Keratinocyte (primary cell): ENCODE measurements at regions not wholly inside any gene's neighbourhood (a gene's known extent, or its start where the extent isn't known, plus 50 kb on each side); places are given as distances from the start of the nearest gene placed in this dataset.
"Not testable (repeated sequence)": the region's sequence is repeated elsewhere in the genome, so short reads cannot be mapped to it uniquely, and the experiment has no call there.

Experiments
- DNase-seq: peaks from one replicate; pipeline ENCODE4 v3.0.0-alpha.2; 2011; ENCODE audit warnings: low read depth, missing footprints, low spot score
- FAIRE-seq: peaks from 2 replicates; lab custom pipeline; 2011; peaks lifted over from hg19 to GRCh38; lab: Jason Lieb, UNC
- H2AFZ ChIP-seq: 2 replicates; pipeline ENCODE4 v1.6.0; 2012; ENCODE audit warnings: low read length, control low read depth, inconsistent platforms; ENCODE audit not compliant: control insufficient read depth
- H3K27ac ChIP-seq: 2 replicates; pipeline ENCODE4 v1.5.1; 2011; ENCODE audit warnings: low read length; ENCODE audit not compliant: control insufficient read depth, insufficient read depth
- H3K27me3 ChIP-seq: 3 replicates; pipeline ENCODE4 v1.6.0; 2011; ENCODE audit warnings: low read length; ENCODE audit not compliant: control insufficient read depth, insufficient read depth; ENCODE audit errors: extremely low read depth
- H3K36me3 ChIP-seq, 2 experiments: 2 replicates in 1 of 2; 3 replicates in 1 of 2; pipeline ENCODE4 v1.5.1; 2011; ENCODE audit warnings: low read length in 2 of 2, mild to moderate bottlenecking in 1 of 2; ENCODE audit not compliant: control insufficient read depth in 2 of 2, insufficient read depth in 2 of 2; ENCODE audit errors: extremely low read depth in 1 of 2
- H3K4me1 ChIP-seq: 3 replicates; pipeline ENCODE4 v1.5.1; 2011; ENCODE audit warnings: low read length; ENCODE audit not compliant: control insufficient read depth, insufficient read depth; ENCODE audit errors: extremely low read depth
- H3K4me2 ChIP-seq: 3 replicates; pipeline ENCODE4 v1.6.0; 2011; ENCODE audit warnings: low read depth, low read length; ENCODE audit not compliant: control insufficient read depth, insufficient read depth; ENCODE audit errors: extremely low read depth
- H3K4me3 ChIP-seq, 3 experiments: fragments of 200-600 bp in 1 of 3; sonication (generic) in 1 of 3; 2 replicates in 2 of 3; 3 replicates in 1 of 3; pipeline ENCODE4 v1.5.1; 2011 to 2016; ENCODE audit warnings: low read length in 3 of 3, mild to moderate bottlenecking in 3 of 3, control low read depth in 2 of 3, inconsistent platforms in 1 of 3, low read depth in 1 of 3, mixed read lengths in 1 of 3, mixed run types in 1 of 3, moderate library complexity in 1 of 3; ENCODE audit not compliant: control insufficient read depth in 2 of 3, insufficient read depth in 2 of 3; ENCODE audit errors: extremely low read depth in 1 of 3
- H3K79me2 ChIP-seq: 2 replicates; pipeline ENCODE4 v1.6.0; 2012; ENCODE audit warnings: low read length; ENCODE audit not compliant: control insufficient read depth, insufficient read depth
- H3K9ac ChIP-seq: 3 replicates; pipeline ENCODE4 v1.6.0; 2011; ENCODE audit warnings: low read length; ENCODE audit not compliant: control insufficient read depth, insufficient read depth; ENCODE audit errors: extremely low read depth
- H3K9me1 ChIP-seq: 3 replicates; pipeline ENCODE4 v1.6.0; 2011; ENCODE audit warnings: low read length; ENCODE audit not compliant: control insufficient read depth, insufficient read depth; ENCODE audit errors: extremely low read depth
- H3K9me3 ChIP-seq: 2 replicates; pipeline ENCODE4 v1.5.1; 2012; ENCODE audit warnings: low read depth, low read length; ENCODE audit not compliant: control insufficient read depth
- H4K20me1 ChIP-seq: 3 replicates; pipeline ENCODE4 v1.6.0; 2011; ENCODE audit warnings: low read length; ENCODE audit not compliant: control insufficient read depth, insufficient read depth; ENCODE audit errors: extremely low read depth
- EZH2 ChIP-seq: IDR thresholded peaks from one replicate; pipeline ENCODE4 v1.6.1; 2012; ENCODE audit warnings: inconsistent platforms, mild to moderate bottlenecking, low read length, moderate library complexity
- dilution Hi-C: fragments of 300-500 bp; cut with MboI; formaldehyde crosslinking; loops from one replicate; pipeline ENCODE4 v1.7.0; 2020; ENCODE audit warnings: low sequenced_read_pairs; ENCODE audit not compliant: extremely low pct_ligation_motif_present
- TF ChIP-seq, protein P1 (sequence below), 3 experiments: IDR thresholded peaks in 1 of 3; conservative IDR thresholded peaks in 1 of 3; optimal IDR thresholded peaks in 1 of 3; 2 replicates in 2 of 3; 3 replicates in 1 of 3; pipeline versions ENCODE3 to v1.5.1; 2011; ENCODE audit warnings: low read length in 3 of 3, mild to moderate bottlenecking in 3 of 3, moderate library complexity in 2 of 3, control low read depth in 1 of 3, inconsistent platforms in 1 of 3; ENCODE audit not compliant: insufficient read depth in 2 of 3; ENCODE audit errors: extremely low read depth in 1 of 3

DNA sequence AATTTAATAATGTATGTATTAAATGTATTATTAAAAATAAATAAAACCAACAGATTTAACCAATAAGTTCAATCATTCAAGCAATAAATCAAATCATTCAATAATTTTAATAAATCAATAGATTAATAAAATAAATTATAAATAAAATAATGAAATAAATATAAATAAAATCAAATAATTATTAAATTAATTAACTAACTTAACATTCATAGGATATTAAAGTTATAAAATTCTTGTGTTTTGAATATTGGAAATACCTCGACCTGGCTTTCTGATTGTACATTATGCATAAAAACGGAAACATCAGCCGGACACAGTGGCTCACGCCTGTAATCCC is 182.2 kb downstream of the BANP start:
- Histone ChIP-seq H4K20me1 (no peaks in the 10 kb centered on the region), H3K79me2 (no peaks in the 10 kb centered on the region), H3K9ac (no peak overlapping the region), H3K4me1 (no peaks in the 10 kb centered on the region), H3K9me3 (no peaks in the 10 kb centered on the region), H3K4me3 (no peak overlapping the region), H3K27ac (no peak overlapping the region), H3K36me3 (no peaks in the 10 kb centered on the region), H3K4me2 (no peak overlapping the region), H3K27me3 (peaks cover 3% of the 10 kb centered on the region), H3K9me1 (no peaks in the 10 kb centered on the region), H2AFZ (no peak overlapping the region)
- FAIRE-seq (no peak), DNase-seq (no peak)
- no peak for TF ChIP-seq EZH2
- TF ChIP-seq, protein P1, sequence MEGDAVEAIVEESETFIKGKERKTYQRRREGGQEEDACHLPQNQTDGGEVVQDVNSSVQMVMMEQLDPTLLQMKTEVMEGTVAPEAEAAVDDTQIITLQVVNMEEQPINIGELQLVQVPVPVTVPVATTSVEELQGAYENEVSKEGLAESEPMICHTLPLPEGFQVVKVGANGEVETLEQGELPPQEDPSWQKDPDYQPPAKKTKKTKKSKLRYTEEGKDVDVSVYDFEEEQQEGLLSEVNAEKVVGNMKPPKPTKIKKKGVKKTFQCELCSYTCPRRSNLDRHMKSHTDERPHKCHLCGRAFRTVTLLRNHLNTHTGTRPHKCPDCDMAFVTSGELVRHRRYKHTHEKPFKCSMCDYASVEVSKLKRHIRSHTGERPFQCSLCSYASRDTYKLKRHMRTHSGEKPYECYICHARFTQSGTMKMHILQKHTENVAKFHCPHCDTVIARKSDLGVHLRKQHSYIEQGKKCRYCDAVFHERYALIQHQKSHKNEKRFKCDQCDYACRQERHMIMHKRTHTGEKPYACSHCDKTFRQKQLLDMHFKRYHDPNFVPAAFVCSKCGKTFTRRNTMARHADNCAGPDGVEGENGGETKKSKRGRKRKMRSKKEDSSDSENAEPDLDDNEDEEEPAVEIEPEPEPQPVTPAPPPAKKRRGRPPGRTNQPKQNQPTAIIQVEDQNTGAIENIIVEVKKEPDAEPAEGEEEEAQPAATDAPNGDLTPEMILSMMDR (optimal IDR thresholded peaks at IDR 0.05 in 1 of 3, IDR thresholded peaks at IDR 0.05 in 1 of 3, conservative IDR thresholded peaks at IDR 0.05 in 1 of 3; ENCODE audit: extremely low read depth in 1 of 3, insufficient read depth in 2 of 3, low read length in 3 of 3) = no peak
- dilution Hi-C loops = no loop called here

GRCh38 chr16:88134172-88134898 is 183.1 kb downstream of the BANP start:
- not testable (repeated sequence) for H3K4me3 ChIP-seq, DNase-seq, FAIRE-seq

GRCh38 chr16:88134899-88135682 is 183.9 kb downstream of the BANP start:
- H3K9ac ChIP-seq, DNase-seq, H3K27me3 ChIP-seq, dilution Hi-C loops, H3K9me3 ChIP-seq, H3K27ac ChIP-seq, H3K36me3 ChIP-seq, FAIRE-seq, H2AFZ ChIP-seq, H3K4me3 ChIP-seq, H3K79me2 ChIP-seq, H3K9me1 ChIP-seq, H4K20me1 ChIP-seq, H3K4me2 ChIP-seq, H3K4me1 ChIP-seq: not testable (repeated sequence)

More at GRCh38 chr16:88134172-88134898, 183.1 kb downstream of the BANP start:
- H3K36me3 ChIP-seq, dilution Hi-C loops, H3K4me2 ChIP-seq, H3K27me3 ChIP-seq, H3K79me2 ChIP-seq, H3K27ac ChIP-seq, H4K20me1 ChIP-seq, H3K9me3 ChIP-seq, H3K9ac ChIP-seq, H3K4me1 ChIP-seq, H2AFZ ChIP-seq, H3K9me1 ChIP-seq: not testable (repeated sequence)

- FAIRE-seq, H3K4me1 ChIP-seq, H3K9me3 ChIP-seq, H3K4me2 ChIP-seq, H2AFZ ChIP-seq, dilution Hi-C loops, H3K36me3 ChIP-seq, H4K20me1 ChIP-seq, H3K27ac ChIP-seq, H3K9me1 ChIP-seq, H3K79me2 ChIP-seq, H3K9ac ChIP-seq, H3K27me3 ChIP-seq, H3K4me3 ChIP-seq, DNase-seq: not testable (repeated sequence)
These were observed 185.0 kb downstream of the BANP start for GRCh38 chr16:88136211-88136713.
